SKM-1 (cell line): ENCODE measurements at regions not wholly inside any gene's neighbourhood (a gene's known extent, or its start where the extent isn't known, plus 50 kb on each side); places are given as distances from the start of the nearest gene placed in this dataset.
"Not testable (repeated sequence)": the region's sequence is repeated elsewhere in the genome, so short reads cannot be mapped to it uniquely, and the experiment has no call there.

Experiments used
- DNase-seq: peaks from one replicate; lab custom pipeline; 2025; ENCODE audit not compliant: unreplicated experiment; lab: John Stamatoyannopoulos, UW

DNA sequence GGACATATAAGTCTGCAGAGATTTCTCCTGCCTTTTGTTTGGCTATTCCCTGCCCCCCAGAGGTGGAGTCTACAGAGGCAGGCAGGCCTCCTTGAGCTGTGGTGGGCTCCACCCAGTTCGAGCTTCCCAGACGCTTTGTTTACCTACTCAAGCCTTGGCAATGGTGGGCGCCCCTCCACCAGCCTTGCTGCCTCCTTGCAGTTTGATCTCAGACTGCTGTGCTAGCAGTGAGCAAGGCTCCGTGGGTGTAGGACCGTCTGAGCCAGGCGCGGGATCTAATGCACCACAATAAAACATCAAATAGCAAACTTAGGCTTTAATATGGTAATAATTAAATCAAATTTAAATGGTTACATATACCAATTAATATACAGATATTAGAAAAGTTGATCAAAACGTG lies 525.4 kb downstream of the RERGL start:
- DNase-seq = not testable (repeated sequence)

- no peak for DNase-seq
Observed at GRCh38 chr12:17550011-17550410, 540.0 kb downstream of the RERGL start.

GRCh38 chr12:17540921-17541320 lies 549.1 kb downstream of the RERGL start:
- DNase-seq = no peak

DNA sequence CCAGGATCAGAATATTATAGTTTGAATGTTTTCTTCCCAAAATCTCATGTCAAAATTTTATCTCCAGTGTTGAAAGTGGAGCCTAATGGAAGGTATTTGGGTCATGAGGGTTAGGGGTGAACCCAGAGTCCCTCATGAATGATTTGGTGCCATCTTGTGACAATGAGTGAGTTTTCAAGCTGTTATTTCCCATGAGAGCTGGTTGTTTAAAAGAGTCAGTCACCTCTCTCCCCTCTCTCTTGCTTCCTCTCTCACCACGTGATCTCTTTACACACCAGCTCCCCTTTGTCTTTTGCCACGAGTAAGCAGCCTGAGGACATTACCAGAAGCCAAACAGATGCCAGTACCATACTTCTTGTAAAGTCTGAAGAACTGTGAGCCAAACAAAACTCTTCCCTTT lies 561.6 kb downstream of the RERGL start:
- DNase-seq = no peak

DNA sequence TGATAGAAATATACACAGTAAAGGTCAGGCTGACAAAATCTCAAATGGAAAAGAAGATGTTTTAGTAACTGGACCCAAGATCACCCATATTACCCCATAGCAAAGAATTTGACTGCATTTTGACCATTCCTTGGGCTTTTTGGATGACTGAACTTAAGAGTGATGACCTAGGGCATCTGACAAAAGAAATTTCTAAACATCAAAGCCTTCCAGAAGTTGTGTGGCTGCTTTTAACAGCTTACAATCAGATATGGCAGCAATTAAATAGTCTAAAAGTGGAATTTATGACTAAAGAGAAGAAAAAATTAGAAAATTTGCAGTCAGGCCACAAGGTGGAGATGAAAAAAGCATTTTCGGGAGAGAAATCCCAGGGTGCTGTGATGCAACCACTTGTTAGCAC lies 563.0 kb downstream of the RERGL start:
- no peak for DNase-seq

- no peak for DNase-seq
Observed at GRCh38 chr12:17511369-17511768, 578.6 kb downstream of the RERGL start.

GRCh38 chr12:17507336-17507735 lies 582.7 kb downstream of the RERGL start:
- no peak for DNase-seq

- no peak for DNase-seq
Observed at GRCh38 chr12:17503742-17504141, 586.3 kb downstream of the RERGL start.

GRCh38 chr12:17489452-17489851 lies 600.5 kb downstream of the RERGL start:
- DNase-seq = no peak

- no peak for DNase-seq
Observed at GRCh38 chr12:17478908-17479673, 610.9 kb downstream of the RERGL start.

- no peak for DNase-seq
Observed at GRCh38 chr12:17470460-17470859, 619.5 kb downstream of the RERGL start.

DNA sequence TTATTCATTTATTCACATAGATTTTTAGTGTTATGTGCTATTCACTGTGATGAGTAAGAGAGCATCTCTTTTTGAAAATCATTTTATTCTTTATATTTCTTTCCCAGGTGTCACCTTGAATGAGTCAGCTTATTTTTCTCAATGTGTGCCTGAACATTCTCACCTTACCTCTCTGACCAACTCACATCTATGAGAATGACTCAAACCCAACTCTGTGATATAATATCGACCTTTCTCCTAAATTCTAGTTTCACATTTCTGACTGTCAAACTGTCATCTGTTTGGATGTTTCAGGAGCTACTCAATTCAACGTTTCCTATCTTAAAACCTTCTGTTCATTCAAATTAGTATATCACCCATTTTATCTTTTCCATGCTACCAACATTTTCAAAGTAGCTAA lies 630.8 kb downstream of the RERGL start:
- DNase-seq = no peak

GRCh38 chr12:17456486-17456885 lies 633.5 kb downstream of the RERGL start:
- DNase-seq = no peak

DNA sequence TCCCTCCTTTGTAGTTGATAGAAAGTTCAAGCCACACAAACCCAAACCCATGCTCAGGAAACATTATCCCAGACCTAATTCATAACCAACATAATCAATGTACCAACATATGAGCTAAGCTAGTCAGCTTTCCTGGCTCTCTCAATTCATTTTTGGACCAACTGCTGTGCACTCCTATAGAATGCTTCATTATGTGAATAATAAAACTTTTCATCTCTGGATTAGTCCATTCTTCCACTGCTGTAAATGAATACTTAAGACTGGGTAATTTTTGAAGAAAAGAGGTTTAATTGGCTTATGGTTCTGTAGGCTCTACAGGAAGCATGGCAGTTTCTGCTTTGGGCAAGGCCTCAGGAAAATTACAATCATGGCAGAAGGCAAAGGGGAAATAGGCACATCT lies 651.9 kb downstream of the RERGL start:
- DNase-seq = no peak

GRCh38 chr12:17416748-17417147 lies 673.2 kb downstream of the RERGL start:
- DNase-seq = no peak

DNA sequence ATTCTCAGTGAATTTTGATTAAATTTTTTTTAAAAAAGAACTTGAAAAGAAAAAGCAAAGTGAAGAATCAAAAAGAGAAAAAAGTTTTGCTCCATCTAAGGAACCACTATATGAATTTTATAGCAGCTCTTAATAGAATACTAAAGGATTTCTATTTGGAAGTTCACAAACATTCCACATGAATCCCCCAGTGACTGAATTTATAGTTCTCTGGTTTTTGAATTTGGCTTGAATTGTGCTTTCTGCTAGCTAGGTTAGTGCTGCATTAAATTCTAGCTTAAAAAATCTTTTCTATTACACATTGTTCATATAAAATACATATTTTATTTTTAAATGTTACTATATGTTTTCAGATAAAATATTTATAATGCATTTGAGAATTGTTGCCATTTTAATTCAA lies 675.4 kb downstream of the RERGL start:
- no peak for DNase-seq

DNA sequence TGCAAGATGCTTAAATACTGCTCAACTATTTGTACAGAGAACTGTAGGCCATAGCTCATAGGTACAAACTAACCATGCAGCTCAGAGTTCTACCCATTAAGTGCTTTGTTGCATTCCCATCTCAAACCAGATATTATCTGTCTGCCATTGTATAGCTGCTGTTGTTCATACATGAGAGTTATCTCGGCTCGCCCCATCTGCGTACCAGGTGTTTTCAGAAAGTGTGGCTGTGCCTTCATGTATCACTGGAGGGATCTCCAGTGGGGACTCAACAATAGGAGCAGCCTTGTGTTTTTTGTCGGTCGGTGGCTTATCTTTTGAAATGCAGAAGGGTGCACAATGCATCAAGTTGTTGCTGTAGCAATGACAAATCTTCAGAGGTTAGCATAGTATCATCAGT lies 678.3 kb downstream of the RERGL start:
- DNase-seq = no peak

DNA sequence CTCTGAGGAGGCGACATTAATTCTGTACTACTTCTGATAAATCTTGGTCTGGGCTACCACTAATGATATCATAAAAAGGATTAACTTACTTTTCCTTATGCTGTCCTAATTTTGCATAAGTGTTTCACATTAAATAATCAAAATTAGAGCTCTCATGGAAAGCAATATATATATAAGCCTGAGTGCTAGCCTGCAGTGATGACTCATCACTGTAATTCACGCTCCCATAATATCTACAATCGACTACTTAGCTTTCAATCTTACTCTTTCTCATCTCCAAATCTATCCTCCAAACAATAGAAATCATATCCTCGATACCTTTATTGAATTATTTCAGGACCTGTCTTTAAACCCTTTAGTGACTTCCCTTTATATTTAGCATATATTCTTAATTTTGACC lies 701.3 kb downstream of the RERGL start:
- no peak for DNase-seq

- DNase-seq = no peak
Observed at GRCh38 chr12:17383321-17383720, 706.7 kb downstream of the RERGL start.

- no peak for DNase-seq
Observed at GRCh38 chr12:17381211-17381610, 708.8 kb downstream of the RERGL start.

DNA sequence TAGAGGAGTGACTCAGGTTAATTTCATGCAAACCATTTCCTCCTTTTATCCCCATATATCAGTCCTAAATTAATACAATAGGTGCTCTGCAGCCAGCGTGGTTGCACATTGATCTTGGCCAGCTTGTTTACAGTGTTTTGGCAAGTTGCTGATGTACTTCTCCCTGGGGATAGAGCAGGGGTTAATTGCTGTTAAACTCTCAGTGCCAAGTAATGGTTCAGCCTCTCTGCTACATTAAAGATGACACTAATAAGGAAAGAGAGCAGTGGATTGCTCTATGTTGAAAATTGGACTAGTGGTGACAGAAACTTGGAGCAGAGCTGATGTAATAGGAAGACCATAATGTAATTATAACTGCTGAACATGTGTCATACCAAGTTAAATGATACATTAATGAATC lies 717.5 kb downstream of the RERGL start:
- DNase-seq = no peak

DNA sequence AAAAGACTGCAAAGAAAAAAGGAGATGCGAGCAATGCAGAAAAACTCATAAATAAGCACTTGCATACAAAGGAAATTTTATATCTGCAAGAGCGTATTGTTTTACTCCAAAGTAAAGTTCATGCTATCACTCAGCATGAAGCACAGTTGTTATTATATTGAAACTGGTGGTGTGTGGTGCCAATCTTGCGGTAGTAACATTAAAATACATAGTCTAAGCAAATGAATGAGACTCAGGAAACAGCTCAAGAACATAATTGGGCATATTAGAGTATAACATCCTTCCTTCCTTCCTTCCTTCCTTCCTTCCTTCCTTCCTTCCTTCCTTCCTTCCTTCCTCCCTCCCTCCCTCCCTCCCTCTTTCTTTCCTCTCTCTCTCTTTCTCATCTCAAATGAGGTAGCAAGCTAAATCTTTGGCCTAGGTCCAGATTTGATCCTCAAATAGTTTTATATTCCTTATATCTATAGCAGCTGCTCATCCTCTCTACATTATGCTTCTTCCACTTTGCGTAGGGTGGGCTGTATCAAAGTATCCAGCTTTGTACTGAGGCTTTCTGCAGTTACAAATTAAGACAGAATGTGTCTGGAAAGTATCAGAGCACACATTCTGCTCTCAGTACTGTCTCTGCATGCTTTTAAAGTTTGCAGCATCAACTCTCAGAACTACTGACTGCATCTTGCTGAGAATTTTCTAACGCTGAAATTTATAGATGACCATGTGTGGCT lies 718.3 kb downstream of the RERGL start:
- no peak for DNase-seq

DNA sequence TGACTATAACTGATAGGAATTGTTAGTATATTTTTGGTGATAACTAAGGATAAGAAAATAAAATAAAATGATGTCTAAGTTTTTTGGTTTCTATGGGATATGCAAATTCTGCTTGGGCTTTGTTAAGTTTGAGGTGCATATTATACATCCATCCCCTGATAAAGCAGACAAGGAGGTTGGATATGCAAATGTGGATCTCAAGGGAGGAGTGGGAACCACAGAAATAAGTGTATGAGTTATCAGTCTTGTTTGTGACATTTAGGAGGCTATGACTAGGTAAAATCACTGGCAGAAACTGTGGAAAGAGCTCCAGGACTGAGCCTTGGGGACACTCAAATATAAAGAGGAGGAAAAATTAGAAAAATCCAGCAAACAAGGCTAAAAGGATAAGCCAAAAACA lies 719.4 kb downstream of the RERGL start:
- DNase-seq = no peak
